ENCODE measurements at regions not wholly inside any gene's neighbourhood (a gene's known extent, or its start where the extent isn't known, plus 50 kb on each side); places are given as distances from the start of the nearest gene placed in this dataset.

DNA sequence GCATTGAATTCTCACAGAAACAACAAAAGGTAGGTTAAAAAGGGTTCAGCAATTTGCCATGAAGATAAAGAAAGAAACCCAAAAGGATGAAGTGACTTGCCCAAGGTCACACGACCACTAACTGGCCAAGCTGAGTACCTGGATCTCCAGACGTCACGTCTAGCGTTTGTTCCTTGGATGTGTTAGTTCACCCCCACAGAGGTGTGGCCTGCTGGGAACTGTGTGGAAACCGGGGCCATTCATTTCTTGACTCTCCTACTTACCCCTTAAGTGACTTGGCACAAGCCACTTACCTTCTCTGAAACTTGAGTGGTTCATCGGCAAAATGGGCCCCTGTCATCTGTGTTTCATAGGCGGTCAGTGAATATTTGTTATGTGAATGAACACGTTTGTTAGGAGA is 244.3 kb upstream of the SLCO3A1 start:
- H4K20me1 ChIP-seq (replicated peaks; ENCODE audit: insufficient read depth): no peaks in the 10 kb centered on the region
- Mint-ChIP-seq H3K9me3 (no peaks in the 10 kb centered on the region), H3K4me3 (no peak overlapping the region), H3K27ac (no peak overlapping the region), H3K27me3 (ENCODE audit: insufficient read depth, low read depth, poor library complexity) (peaks cover 3% of the 10 kb centered on the region), H3K4me1 (no peaks in the 10 kb centered on the region), H3K36me3 (ENCODE audit: low read depth) (no peaks in the 10 kb centered on the region)
- peak overlapping the region; percentile 63; the same call in 1 of the 2 replicates for H2AFZ ChIP-seq
- TF ChIP-seq, protein P1, sequence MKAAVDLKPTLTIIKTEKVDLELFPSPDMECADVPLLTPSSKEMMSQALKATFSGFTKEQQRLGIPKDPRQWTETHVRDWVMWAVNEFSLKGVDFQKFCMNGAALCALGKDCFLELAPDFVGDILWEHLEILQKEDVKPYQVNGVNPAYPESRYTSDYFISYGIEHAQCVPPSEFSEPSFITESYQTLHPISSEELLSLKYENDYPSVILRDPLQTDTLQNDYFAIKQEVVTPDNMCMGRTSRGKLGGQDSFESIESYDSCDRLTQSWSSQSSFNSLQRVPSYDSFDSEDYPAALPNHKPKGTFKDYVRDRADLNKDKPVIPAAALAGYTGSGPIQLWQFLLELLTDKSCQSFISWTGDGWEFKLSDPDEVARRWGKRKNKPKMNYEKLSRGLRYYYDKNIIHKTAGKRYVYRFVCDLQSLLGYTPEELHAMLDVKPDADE (IDR thresholded peaks at IDR 0.05): no peak
- TF ChIP-seq EZH2 (IDR thresholded peaks at IDR 0.05; ENCODE audit: low read depth, unreplicated experiment) (no peak), ZNF462 (CRISPR knock-in tag; IDR thresholded peaks at IDR 0.05) (no peak), JUNB (IDR thresholded peaks at IDR 0.05; ENCODE audit: unreplicated experiment) (no peak), CREB1 (CRISPR knock-in tag; IDR thresholded peaks at IDR 0.05; ENCODE audit: low read depth) (no peak), REST (IDR thresholded peaks at IDR 0.05; ENCODE audit: unreplicated experiment) (no peak), ZNF331 (CRISPR knock-in tag; IDR thresholded peaks at IDR 0.05; ENCODE audit: low read depth) (no peak), STAT1 (IDR thresholded peaks at IDR 0.05; ENCODE audit: unreplicated experiment) (no peak), EZH2phosphoT487 (IDR thresholded peaks at IDR 0.05; ENCODE audit: unreplicated experiment) (no peak), NANOG (IDR thresholded peaks at IDR 0.05; ENCODE audit: borderline replicate concordance) (no peak), POLR2AphosphoS5 (IDR thresholded peaks at IDR 0.05; ENCODE audit: low read depth) (no peak), ZNF114 (CRISPR knock-in tag; IDR thresholded peaks at IDR 0.05) (no peak)
- TF ChIP-seq, protein P2, sequence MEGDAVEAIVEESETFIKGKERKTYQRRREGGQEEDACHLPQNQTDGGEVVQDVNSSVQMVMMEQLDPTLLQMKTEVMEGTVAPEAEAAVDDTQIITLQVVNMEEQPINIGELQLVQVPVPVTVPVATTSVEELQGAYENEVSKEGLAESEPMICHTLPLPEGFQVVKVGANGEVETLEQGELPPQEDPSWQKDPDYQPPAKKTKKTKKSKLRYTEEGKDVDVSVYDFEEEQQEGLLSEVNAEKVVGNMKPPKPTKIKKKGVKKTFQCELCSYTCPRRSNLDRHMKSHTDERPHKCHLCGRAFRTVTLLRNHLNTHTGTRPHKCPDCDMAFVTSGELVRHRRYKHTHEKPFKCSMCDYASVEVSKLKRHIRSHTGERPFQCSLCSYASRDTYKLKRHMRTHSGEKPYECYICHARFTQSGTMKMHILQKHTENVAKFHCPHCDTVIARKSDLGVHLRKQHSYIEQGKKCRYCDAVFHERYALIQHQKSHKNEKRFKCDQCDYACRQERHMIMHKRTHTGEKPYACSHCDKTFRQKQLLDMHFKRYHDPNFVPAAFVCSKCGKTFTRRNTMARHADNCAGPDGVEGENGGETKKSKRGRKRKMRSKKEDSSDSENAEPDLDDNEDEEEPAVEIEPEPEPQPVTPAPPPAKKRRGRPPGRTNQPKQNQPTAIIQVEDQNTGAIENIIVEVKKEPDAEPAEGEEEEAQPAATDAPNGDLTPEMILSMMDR (conservative IDR thresholded peaks at IDR 0.05; ENCODE audit: low read depth in 2 of 2): no peak
- peaks cover 2% of the 10 kb centered on the region; the same call in 1 of the 2 replicates for H3K9me2 ChIP-seq (ENCODE audit: insufficient read depth)
- H3K27ac ChIP-seq (ENCODE audit: low read depth): no peak overlapping the region
- no peak overlapping the region for H3K4me2 ChIP-seq
- H3K4me3 ChIP-seq: no peak overlapping the region
- ATAC-seq (no peak), DNase-seq (ENCODE audit: low spot score) (no peak)
- H3K4me1 ChIP-seq (ENCODE audit: insufficient read depth): no peaks in the 10 kb centered on the region
- H3K27me3 ChIP-seq (ENCODE audit: insufficient read depth): no peaks in the 10 kb centered on the region
- no peaks in the 10 kb centered on the region for H3K79me2 ChIP-seq (replicated peaks; ENCODE audit: insufficient read depth)
- no peaks in the 10 kb centered on the region for H3F3A ChIP-seq (replicated peaks; ENCODE audit: low read depth)
- no peaks in the 10 kb centered on the region for H3K36me3 ChIP-seq (ENCODE audit: insufficient read depth)
